Testis (tissue), 2 donors: ENCODE measurements at regions not wholly inside any gene's neighbourhood (a gene's known extent, or its start where the extent isn't known, plus 50 kb on each side); places are given as distances from the start of the nearest gene placed in this dataset.

ENCODE experiments used
- CTCF ChIP-seq, 3 experiments: fragments of 450-650 bp in 2 of 3; fragments of 200-600 bp in 1 of 3; sonication (generic) in 1 of 3; IDR thresholded peaks; one replicate each; pipeline ENCODE4 v1.5.1; 2016 to 2019; ENCODE audit warnings: antibody characterized with exemption in 3 of 3, mild to moderate bottlenecking in 2 of 3, moderate library complexity in 1 of 3
- POLR2A ChIP-seq: fragments of 450-650 bp; IDR thresholded peaks from one replicate; pipeline ENCODE4 v1.6.1; 2017; ENCODE audit warnings: antibody characterized with exemption, mild to moderate bottlenecking, moderate library complexity

- TF ChIP-seq CTCF (IDR thresholded peaks at IDR 0.05) (no peak), POLR2A (no peak)
Measured at GRCh38 chr2:236717729-236718128, 148.1 kb downstream of the ACKR3 start.
